ENCODE measurements at regions not wholly inside any gene's neighbourhood (a gene's known extent, or its start where the extent isn't known, plus 50 kb on each side); places are given as distances from the start of the nearest gene placed in this dataset.

DNA sequence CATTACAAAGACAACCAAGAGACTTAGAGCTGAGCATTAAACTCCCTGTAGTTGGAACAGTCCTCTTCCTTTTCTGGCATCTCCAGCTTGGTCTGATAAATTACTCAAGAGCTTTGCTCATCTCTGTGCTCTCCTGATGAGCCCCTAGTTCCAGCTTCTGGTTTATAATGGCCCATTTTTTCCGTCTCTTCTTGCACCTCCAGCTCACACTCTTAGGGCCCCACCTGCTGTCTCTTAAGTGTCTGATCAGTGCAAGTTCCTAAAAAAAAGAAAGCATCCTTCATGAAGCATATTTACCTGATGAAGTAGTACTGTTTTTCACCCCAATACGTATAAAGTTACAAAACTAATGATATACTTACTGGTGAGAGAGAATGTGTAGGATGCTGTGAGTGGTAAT, 822.9 kb downstream of the RNF144A start:
- no peak for TF ChIP-seq CEBPB (IDR thresholded peaks at IDR 0.05)
- no peak for TF ChIP-seq REST (IDR thresholded peaks at IDR 0.05; ENCODE audit: low read depth)
- no peak for TF ChIP-seq MAX (IDR thresholded peaks at IDR 0.05)
- TF ChIP-seq TAF1 (IDR thresholded peaks at IDR 0.05; ENCODE audit: low read depth) = no peak
- no peak for TF ChIP-seq TEAD4 (IDR thresholded peaks at IDR 0.05)
